UCSD-AML1 (cell line): ENCODE measurements at regions not wholly inside any gene's neighbourhood (a gene's known extent, or its start where the extent isn't known, plus 50 kb on each side); places are given as distances from the start of the nearest gene placed in this dataset.
"Not testable (repeated sequence)": the region's sequence is repeated elsewhere in the genome, so short reads cannot be mapped to it uniquely, and the experiment has no call there.

Source experiments
- DNase-seq: peaks from one replicate; lab custom pipeline; 2025; ENCODE audit not compliant: unreplicated experiment; lab: John Stamatoyannopoulos, UW

- no peak for DNase-seq
These were observed 128.0 kb downstream of the BARX2 start for GRCh38 chr11:129503646-129504045.

- no peak for DNase-seq
These were observed 129.6 kb downstream of the BARX2 start for GRCh38 chr11:129505266-129505665.

GRCh38 chr11:129508163-129508562 lies 132.5 kb downstream of the BARX2 start:
- no peak for DNase-seq

DNA sequence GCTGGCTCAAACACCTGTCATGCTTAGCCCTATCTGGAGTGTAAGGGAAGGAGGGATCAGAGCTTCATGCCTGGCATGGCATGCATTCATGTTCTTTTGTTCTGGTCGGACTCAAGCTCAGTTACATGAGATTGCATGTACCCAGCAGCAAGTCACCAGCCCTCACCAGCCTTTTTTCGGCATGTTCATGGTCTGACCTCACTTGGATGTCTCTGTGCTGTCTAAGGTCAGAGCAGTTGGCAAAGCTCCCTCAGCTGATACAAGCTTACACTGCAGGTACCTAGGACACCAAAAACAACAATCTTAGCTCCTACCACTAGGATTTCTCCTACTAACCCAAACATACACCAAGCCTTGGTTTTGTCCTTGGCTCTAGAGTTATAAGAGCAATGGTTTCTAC lies 152.6 kb downstream of the BARX2 start:
- no peak for DNase-seq

DNA sequence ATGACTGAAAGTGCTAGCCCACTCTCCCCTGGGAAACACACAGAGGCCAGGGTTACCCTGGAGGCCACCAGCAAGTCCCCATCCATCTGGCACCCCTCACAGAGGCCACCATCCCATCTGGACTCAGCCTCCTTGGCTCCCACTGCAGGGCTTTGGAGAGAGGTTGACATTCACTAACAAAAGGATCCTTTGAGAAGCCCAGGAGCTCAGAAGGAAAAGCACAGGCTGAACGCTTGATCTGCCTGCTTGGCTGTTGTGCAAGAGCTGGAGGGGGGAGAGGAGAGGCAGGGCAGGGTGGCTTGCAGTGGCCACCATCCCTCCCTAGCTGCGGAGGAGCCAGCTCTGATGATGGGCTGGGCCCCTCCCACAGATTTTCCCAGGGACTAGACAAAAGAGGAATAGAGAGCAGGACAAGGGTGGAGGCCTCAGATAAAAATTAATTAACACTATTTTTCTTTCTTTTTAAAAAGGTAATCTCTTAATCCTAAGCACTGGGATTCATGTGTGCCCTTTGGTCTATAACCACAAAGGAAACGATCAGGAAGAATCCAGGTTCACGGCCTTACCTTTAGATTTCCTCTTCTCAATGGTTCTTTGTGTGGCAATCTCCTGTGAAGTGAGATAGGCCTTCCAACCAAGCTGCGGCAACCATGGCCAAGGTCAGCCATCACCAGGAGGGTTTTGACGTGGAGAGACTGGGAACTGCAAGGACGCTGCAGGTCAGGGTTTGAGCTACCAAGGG lies 154.7 kb downstream of the BARX2 start:
- DNase-seq, result no peak

- no peak for DNase-seq
These were observed 157.7 kb downstream of the BARX2 start for GRCh38 chr11:129533395-129533794.

GRCh38 chr11:129536338-129536737 lies 160.7 kb downstream of the BARX2 start:
- DNase-seq, result no peak

GRCh38 chr11:129538323-129538722 lies 162.7 kb downstream of the BARX2 start:
- DNase-seq, result no peak

- no peak for DNase-seq
These were observed 168.1 kb downstream of the BARX2 start for GRCh38 chr11:129543515-129544290.

GRCh38 chr11:129544691-129545090 lies 169.0 kb downstream of the BARX2 start:
- DNase-seq, result no peak

GRCh38 chr11:129546266-129546665 lies 170.6 kb downstream of the BARX2 start:
- DNase-seq, result no peak

- DNase-seq, result no peak
These were observed 181.8 kb downstream of the BARX2 start for GRCh38 chr11:129557421-129557820.

DNA sequence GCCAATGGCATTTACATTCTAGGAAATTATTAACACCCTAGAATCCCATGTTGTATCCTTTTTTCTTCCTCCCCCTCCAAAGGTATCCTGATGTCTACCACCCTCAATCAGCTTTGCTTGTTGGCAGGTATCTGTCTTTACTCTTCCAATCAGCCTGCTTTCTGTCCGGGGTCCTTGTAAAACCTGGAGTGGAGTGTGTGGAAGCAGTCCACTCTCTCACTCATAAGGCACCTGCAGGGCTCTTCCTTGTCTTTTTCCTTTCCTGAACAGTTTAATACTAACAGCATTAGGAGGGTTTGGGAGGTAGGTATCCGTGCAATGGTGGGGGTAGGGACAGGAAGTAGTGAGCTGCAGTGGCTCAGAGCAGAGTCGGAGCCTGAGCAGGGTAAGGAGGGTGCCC lies 193.4 kb downstream of the BARX2 start:
- DNase-seq, result no peak

- DNase-seq, result not testable (repeated sequence)
These were observed 197.0 kb downstream of the BARX2 start for GRCh38 chr11:129572667-129573066.

DNA sequence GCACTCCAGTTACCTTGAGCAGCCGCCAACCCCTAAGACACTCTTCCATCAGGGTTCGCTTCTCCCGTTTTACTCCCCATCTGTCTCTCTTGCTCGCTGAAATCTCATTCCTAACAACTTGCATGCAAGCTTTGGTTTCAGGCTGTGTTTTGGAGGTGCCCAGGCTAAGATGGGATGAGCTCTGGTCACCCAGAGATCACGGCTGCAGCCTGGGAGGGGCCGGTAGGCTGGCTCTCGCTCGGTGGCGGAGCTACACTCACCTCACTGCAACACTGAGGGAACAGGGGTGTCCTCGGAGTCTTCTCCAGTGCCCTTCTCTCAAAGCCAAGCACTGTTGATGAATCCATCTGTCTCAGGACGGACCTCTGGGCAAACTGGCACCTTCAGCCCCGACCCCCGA lies 197.5 kb downstream of the BARX2 start:
- no peak for DNase-seq

DNA sequence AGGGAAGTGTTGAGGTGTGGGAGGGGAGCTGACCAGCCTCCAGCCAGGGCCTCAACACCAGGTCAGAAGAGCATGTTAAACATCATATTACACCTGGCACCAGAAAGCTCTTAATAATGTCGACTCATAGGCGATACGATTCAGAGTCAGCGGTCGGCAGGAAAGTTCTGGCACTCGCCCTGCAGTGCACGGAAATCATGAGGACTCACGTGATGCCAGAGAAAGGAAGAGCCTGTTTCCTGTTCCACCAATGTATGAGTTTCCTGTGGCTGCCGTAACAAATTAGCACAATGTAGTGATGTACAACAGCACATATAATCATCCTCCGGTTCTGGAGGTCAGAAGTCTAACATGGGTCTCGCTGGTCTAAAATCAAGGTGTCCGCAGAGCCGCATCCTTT lies 198.8 kb downstream of the BARX2 start:
- no peak for DNase-seq

DNA sequence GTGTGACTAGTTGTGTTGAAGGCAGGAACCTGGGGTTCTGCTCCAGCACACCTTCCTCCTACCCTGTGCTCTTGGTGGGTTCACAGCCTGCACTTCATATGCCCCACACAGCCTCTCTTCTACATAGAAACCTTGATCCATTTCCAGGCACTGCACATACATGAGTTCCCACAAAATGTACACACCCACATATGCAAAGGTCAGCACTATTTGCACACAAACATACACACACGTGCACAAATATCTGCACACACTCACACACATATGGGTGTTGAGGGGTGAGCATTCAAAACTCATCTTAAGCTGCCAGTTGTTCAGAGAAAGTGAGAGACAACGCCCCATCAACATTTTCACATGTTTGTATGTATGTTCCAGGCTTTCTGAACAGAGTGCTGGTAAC lies 201.0 kb downstream of the BARX2 start:
- DNase-seq, result no peak

GRCh38 chr11:129578006-129578405 lies 202.4 kb downstream of the BARX2 start:
- DNase-seq, result no peak

GRCh38 chr11:129580278-129580677 lies 204.6 kb downstream of the BARX2 start:
- no peak for DNase-seq

DNA sequence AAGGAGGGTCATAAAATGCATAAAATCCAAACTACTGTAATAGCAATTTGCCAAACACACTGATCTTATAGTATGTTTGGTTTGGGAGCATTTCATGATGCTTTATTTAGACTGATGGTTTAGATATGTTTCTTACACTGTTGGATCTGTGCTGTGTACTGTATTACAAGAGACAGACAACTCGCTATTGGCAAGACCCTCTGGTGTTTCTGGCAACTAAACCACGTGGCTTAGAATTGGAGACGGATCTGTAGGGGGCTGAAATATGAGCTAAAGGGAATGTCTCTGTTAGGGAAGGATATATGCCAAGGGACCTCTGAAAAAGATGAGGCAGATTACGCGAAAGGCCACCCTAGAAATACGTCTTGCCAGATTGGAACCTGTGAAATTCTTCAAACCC lies 208.7 kb downstream of the BARX2 start:
- no peak for DNase-seq

- DNase-seq, result no peak
These were observed 213.7 kb downstream of the BARX2 start for GRCh38 chr11:129589190-129589860.
